PC-3 (cell line): ENCODE measurements at regions not wholly inside any gene's neighbourhood (a gene's known extent, or its start where the extent isn't known, plus 50 kb on each side); places are given as distances from the start of the nearest gene placed in this dataset.

ENCODE experiments used
- ATAC-seq: fragments of 200-7000 bp; cut with Tn5 transposase; 2 replicates; pipeline ENCODE4 v1.9.1; 2020; ENCODE audit warnings: mild to moderate bottlenecking, moderate library complexity
- BruUV-seq: library from RNA; stranded (reverse); fragments of 400-500 nt; replicated peaks from 2 replicates; lab custom pipeline; 2021; lab: Mats Ljungman, UMichigan
- CTCF ChIA-PET: fragments of 300-600 bp; sonication (Branson Sonifier 250); formaldehyde crosslinking; loops from one replicate; lab custom pipeline; 2022; ENCODE audit warnings: antibody characterized with exemption; lab: Charles Lee
- POLR2A ChIA-PET: fragments of 300-600 bp; sonication (Branson Sonifier 250); formaldehyde crosslinking; loops from one replicate; lab custom pipeline; 2022; ENCODE audit warnings: antibody characterized with exemption; ENCODE audit not compliant: unreplicated experiment; lab: Charles Lee
- DNase-seq: peaks from one replicate; pipeline ENCODE4 v3.0.0-alpha.2; 2015
- H2AFZ ChIP-seq: fragments of 300-600 bp; sonication (generic); 2 replicates; pipeline ENCODE4 v1.6.0; 2016; ENCODE audit warnings: antibody characterized with exemption, low read length
- H3F3A ChIP-seq: fragments of 300-600 bp; sonication (generic); one replicate; pipeline ENCODE4 v1.6.0; 2017; ENCODE audit warnings: antibody characterized with exemption, low read length, control low read depth, mild to moderate bottlenecking; ENCODE audit not compliant: unreplicated experiment
- H3K27ac ChIP-seq: fragments of 300-600 bp; sonication (generic); 2 replicates; pipeline ENCODE4 v1.5.1; 2016; ENCODE audit warnings: mild to moderate bottlenecking, low read length
- H3K27me3 ChIP-seq: fragments of 300-600 bp; sonication (generic); 2 replicates; pipeline ENCODE4 v1.6.1; 2016; ENCODE audit warnings: low read length, mixed read lengths
- H3K36me3 ChIP-seq: fragments of 300-600 bp; sonication (generic); 2 replicates; pipeline ENCODE4 v1.6.1; 2016; ENCODE audit warnings: low read depth, mixed run types, low read length, mixed read lengths
- H3K4me1 ChIP-seq: fragments of 300-600 bp; sonication (generic); 2 replicates; pipeline ENCODE4 v1.5.1; 2016; ENCODE audit warnings: low read length; ENCODE audit not compliant: insufficient read depth
- H3K4me2 ChIP-seq: fragments of 300-600 bp; sonication (generic); 2 replicates; pipeline ENCODE4 v1.6.0; 2016; ENCODE audit warnings: low read length
- H3K4me3 ChIP-seq: fragments of 300-600 bp; sonication (generic); 2 replicates; pipeline ENCODE4 v1.5.1; 2016; ENCODE audit warnings: mild to moderate bottlenecking, low read length, mixed read lengths
- H3K79me2 ChIP-seq: fragments of 300-600 bp; sonication (generic); 2 replicates; pipeline ENCODE4 v1.6.1; 2017; ENCODE audit warnings: low read length, mixed read lengths
- H3K9ac ChIP-seq: fragments of 300-600 bp; sonication (generic); 2 replicates; pipeline ENCODE4 v1.6.0; 2016; ENCODE audit warnings: mild to moderate bottlenecking, low read length
- H3K9me2 ChIP-seq: fragments of 300-600 bp; sonication (generic); replicated peaks from 2 replicates; pipeline ENCODE4 v1.6.1; 2016; ENCODE audit warnings: mixed run types, low read length, mixed read lengths
- H3K9me3 ChIP-seq: fragments of 300-600 bp; sonication (generic); 2 replicates; pipeline ENCODE4 v1.6.1; 2016; ENCODE audit warnings: low read length, mixed read lengths
- H4K20me1 ChIP-seq: fragments of 300-600 bp; sonication (generic); 2 replicates; pipeline ENCODE4 v1.6.1; 2016; ENCODE audit warnings: low read length, mixed read lengths
- EZH2 ChIP-seq: fragments of 300-600 bp; sonication (generic); IDR thresholded peaks from one replicate; pipeline ENCODE4 v1.6.1; 2017; ENCODE audit warnings: antibody characterized with exemption, mild to moderate bottlenecking, low read length; ENCODE audit not compliant: unreplicated experiment
- EZH2phosphoT487 ChIP-seq: fragments of 300-600 bp; sonication (generic); IDR thresholded peaks from 2 replicates; pipeline ENCODE4 v1.6.1; 2018; ENCODE audit warnings: mild to moderate bottlenecking, antibody characterized with exemption, low read length, borderline replicate concordance
- intact Hi-C: fragments of 100-400 bp; cut with micrococcal nuclease; formaldehyde crosslinking; loops from 2 replicates; pipeline ENCODE4 v1.9.0; 2023
- TF ChIP-seq, protein P1 (sequence below): fragments of 300-600 bp; sonication (generic); conservative IDR thresholded peaks from 2 replicates; pipeline ENCODE4 v1.5.1; 2017; ENCODE audit warnings: antibody characterized with exemption, low read depth, mild to moderate bottlenecking, low read length

DNA sequence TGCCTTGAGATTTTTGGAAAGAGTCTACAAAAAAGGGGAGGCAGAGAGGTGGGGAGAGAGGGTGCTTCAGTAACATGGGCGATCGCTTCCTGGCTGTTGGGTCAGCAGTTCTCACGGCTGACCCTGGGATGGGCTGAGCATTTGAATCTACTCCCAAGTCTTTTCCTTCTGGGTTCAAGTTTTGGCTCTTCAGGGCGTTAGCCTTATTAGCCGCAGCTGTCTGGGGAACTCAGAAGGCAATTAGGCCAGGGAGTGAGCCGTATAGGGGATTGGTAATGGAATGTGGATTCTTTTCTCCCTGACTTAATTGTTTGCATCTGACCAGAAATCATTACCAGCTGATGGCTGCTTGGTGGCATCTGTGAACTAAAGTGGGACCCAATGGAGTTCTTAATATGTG, 250.5 kb upstream of the SKOR2 start:
- no peaks in the 10 kb centered on the region for H4K20me1 ChIP-seq
- ChIA-PET CTCF (no interaction called here), POLR2A (no interaction called here)
- H3F3A ChIP-seq: no peaks in the 10 kb centered on the region
- H3K79me2 ChIP-seq: no peaks in the 10 kb centered on the region
- no peaks in the 10 kb centered on the region for H3K9me3 ChIP-seq
- no peak for TF ChIP-seq EZH2
- TF ChIP-seq EZH2phosphoT487: no peak
- TF ChIP-seq, protein P1, sequence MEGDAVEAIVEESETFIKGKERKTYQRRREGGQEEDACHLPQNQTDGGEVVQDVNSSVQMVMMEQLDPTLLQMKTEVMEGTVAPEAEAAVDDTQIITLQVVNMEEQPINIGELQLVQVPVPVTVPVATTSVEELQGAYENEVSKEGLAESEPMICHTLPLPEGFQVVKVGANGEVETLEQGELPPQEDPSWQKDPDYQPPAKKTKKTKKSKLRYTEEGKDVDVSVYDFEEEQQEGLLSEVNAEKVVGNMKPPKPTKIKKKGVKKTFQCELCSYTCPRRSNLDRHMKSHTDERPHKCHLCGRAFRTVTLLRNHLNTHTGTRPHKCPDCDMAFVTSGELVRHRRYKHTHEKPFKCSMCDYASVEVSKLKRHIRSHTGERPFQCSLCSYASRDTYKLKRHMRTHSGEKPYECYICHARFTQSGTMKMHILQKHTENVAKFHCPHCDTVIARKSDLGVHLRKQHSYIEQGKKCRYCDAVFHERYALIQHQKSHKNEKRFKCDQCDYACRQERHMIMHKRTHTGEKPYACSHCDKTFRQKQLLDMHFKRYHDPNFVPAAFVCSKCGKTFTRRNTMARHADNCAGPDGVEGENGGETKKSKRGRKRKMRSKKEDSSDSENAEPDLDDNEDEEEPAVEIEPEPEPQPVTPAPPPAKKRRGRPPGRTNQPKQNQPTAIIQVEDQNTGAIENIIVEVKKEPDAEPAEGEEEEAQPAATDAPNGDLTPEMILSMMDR: no peak
- BruUV-seq: no TSS peak
- no peak overlapping the region for H3K4me3 ChIP-seq
- intact Hi-C loops: no loop called here
- DNase-seq: no peak
- no peak overlapping the region for H3K27ac ChIP-seq
- no peak overlapping the region for H3K9ac ChIP-seq
- ATAC-seq: no peak
- H3K9me2 ChIP-seq: no peaks in the 10 kb centered on the region
- H2AFZ ChIP-seq: no peak overlapping the region
- no peaks in the 10 kb centered on the region for H3K27me3 ChIP-seq
- H3K4me1 ChIP-seq: no peaks in the 10 kb centered on the region
- H3K4me2 ChIP-seq: no peak overlapping the region
- H3K36me3 ChIP-seq: no peaks in the 10 kb centered on the region

DNA sequence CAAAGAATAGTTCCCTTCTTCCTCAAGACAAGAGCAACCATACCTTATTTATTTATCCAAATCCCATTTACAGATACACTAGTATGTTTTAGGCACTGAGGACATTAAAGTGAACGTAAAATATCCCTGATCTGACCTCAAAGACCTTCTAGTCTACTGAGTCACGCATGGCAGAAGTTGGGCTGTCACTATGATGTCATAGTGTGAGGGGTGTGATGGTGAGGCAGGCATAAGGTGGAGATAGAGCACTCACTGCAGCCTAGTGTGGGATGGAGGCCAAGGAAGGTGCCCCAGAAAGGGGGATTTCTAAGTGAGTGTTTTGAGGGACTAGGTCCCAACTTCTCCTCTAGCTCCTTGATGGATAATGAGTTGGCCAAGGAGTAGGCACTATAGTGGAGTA, 249.5 kb upstream of the SKOR2 start:
- Histone ChIP-seq H3K4me2 (no peak overlapping the region), H3K9me2 (no peaks in the 10 kb centered on the region), H3K4me3 (no peak overlapping the region), H3K4me1 (no peaks in the 10 kb centered on the region), H4K20me1 (no peaks in the 10 kb centered on the region), H2AFZ (no peak overlapping the region), H3K9me3 (no peaks in the 10 kb centered on the region), H3K36me3 (no peaks in the 10 kb centered on the region), H3K27me3 (no peaks in the 10 kb centered on the region), H3F3A (no peaks in the 10 kb centered on the region), H3K79me2 (no peaks in the 10 kb centered on the region), H3K27ac (no peak overlapping the region), H3K9ac (no peak overlapping the region)
- no peak for DNase-seq
- no peak for ATAC-seq
- BruUV-seq: no TSS peak
- TF ChIP-seq EZH2: no peak
- TF ChIP-seq EZH2phosphoT487: no peak
- TF ChIP-seq, protein P1: no peak
- intact Hi-C loops: no loop called here
- ChIA-PET POLR2A (no interaction called here), CTCF (no interaction called here)

DNA sequence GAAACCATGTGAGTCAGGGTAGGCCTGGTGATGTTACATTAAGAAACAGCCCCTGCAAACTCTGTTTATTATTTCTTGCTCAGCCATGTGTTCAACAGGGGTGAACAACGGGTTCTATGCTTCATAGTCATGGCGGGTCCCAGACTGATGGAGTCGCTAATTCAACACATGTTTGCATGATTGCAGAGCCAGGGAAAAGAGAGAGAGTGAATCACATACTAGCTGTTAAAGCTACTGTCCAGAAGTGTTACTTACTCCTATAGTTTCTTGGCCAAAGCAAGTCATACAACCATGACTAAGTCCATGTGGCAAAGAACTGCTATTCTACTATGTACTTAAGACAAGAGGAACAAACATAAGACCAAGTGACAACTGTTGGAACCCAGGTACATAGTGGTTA, 241.2 kb upstream of the SKOR2 start:
- Histone ChIP-seq H4K20me1 (no peaks in the 10 kb centered on the region), H3K27me3 (no peaks in the 10 kb centered on the region), H3K4me2 (no peak overlapping the region), H3K4me3 (no peak overlapping the region), H3K4me1 (no peaks in the 10 kb centered on the region), H3K27ac (no peak overlapping the region), H3K9me2 (no peaks in the 10 kb centered on the region), H3K36me3 (no peaks in the 10 kb centered on the region), H3K79me2 (no peaks in the 10 kb centered on the region), H2AFZ (no peak overlapping the region), H3K9me3 (no peaks in the 10 kb centered on the region), H3K9ac (no peak overlapping the region), H3F3A (no peaks in the 10 kb centered on the region)
- ChIA-PET CTCF (no interaction called here), POLR2A (no interaction called here)
- DNase-seq (no peak), ATAC-seq (no peak)
- intact Hi-C loops: no loop called here
- TF ChIP-seq EZH2phosphoT487: no peak
- no peak for TF ChIP-seq EZH2
- TF ChIP-seq, protein P1: no peak
- BruUV-seq: no TSS peak
